C4-2B (cell line): ENCODE measurements at regions not wholly inside any gene's neighbourhood (a gene's known extent, or its start where the extent isn't known, plus 50 kb on each side); places are given as distances from the start of the nearest gene placed in this dataset.

ENCODE experiments used
- H3K27ac ChIP-seq: fragments of 450-650 bp; 2 replicates; pipeline ENCODE4 v1.5.1; 2017
- ZFX ChIP-seq: fragments of 450-650 bp; IDR thresholded peaks from 2 replicates; pipeline ENCODE4 v1.6.1; 2017
- TF ChIP-seq, protein P1 (sequence below): fragments of 450-650 bp; conservative IDR thresholded peaks from 2 replicates; pipeline ENCODE4 v1.5.1; 2017; ENCODE audit warnings: mild to moderate bottlenecking

- H3K27ac ChIP-seq = no peak overlapping the region
- TF ChIP-seq ZFX = no peak
- TF ChIP-seq, protein P1, sequence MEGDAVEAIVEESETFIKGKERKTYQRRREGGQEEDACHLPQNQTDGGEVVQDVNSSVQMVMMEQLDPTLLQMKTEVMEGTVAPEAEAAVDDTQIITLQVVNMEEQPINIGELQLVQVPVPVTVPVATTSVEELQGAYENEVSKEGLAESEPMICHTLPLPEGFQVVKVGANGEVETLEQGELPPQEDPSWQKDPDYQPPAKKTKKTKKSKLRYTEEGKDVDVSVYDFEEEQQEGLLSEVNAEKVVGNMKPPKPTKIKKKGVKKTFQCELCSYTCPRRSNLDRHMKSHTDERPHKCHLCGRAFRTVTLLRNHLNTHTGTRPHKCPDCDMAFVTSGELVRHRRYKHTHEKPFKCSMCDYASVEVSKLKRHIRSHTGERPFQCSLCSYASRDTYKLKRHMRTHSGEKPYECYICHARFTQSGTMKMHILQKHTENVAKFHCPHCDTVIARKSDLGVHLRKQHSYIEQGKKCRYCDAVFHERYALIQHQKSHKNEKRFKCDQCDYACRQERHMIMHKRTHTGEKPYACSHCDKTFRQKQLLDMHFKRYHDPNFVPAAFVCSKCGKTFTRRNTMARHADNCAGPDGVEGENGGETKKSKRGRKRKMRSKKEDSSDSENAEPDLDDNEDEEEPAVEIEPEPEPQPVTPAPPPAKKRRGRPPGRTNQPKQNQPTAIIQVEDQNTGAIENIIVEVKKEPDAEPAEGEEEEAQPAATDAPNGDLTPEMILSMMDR = no peak
Measured at GRCh38 chr5:3893527-3893926, 297.9 kb downstream of the IRX1 start.

DNA sequence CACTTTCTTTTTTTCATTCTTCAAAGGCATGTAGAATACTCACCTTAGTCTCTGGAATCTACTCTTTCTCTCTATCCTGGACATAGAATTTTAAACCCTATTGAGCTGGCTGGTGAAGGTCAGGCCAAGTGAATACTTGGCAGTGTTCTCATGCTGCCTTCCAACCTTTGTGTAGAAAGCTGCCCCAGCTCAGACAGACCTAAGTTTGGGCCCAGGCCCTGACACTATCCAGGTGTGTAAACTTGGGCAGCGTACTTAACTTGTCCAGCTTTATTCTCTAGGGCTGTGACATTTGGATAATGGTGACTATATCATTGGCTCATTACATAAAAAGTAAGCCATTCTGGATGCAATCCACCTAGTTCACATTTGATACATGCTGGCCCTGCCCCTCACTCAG is 298.3 kb downstream of the IRX1 start:
- no peak overlapping the region for H3K27ac ChIP-seq
- TF ChIP-seq ZFX = no peak
- TF ChIP-seq, protein P1 = no peak

DNA sequence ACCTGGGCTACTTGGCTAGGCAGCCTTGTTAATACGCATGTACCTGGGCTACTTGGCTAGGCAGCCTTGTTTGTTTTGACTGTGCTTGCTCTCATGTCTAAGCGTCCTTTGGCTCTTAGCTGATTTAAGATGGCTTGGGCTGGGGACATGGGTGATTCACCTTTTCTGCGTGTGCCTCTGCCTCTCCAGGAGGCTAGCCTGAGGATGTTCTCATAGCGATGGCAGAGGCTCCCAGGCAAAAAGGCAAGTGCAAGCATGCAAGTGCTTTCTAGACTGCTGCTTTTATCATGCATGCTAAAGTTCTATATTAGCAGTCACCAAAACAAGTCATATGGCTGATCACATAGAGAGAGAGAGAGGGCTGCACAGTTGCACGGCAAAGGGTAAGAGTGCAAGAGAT is 300.5 kb downstream of the IRX1 start:
- H3K27ac ChIP-seq = no peak overlapping the region
- TF ChIP-seq ZFX = no peak
- TF ChIP-seq, protein P1 = no peak

- TF ChIP-seq ZFX = no peak
- TF ChIP-seq, protein P1 = no peak
- no peak overlapping the region for H3K27ac ChIP-seq
Measured at GRCh38 chr5:3899093-3899492, 303.5 kb downstream of the IRX1 start.

DNA sequence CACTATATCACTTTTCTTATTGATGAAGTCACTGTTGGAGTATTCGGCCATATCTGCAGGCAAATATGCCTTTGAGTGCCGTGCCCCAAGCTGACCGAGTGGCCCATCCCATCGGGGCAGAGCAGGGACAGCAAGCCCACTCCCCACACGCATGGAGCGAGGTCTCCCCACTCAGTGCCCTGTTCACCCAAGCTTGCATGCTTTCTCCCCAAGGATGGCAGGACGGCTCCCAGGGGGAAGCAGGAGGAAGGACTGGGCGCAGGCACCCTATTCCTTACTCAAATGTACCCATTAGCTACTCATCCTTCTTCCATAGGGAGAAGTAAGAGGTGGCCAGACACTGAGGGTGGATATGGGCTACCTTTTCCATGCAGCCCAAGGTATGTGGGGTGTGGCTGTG is 309.0 kb downstream of the IRX1 start:
- no peak for TF ChIP-seq ZFX
- TF ChIP-seq, protein P1 = no peak
- H3K27ac ChIP-seq = no peak overlapping the region

GRCh38 chr5:3905031-3905430 is 309.4 kb downstream of the IRX1 start:
- TF ChIP-seq, protein P1 = no peak
- TF ChIP-seq ZFX = no peak
- no peak overlapping the region for H3K27ac ChIP-seq

DNA sequence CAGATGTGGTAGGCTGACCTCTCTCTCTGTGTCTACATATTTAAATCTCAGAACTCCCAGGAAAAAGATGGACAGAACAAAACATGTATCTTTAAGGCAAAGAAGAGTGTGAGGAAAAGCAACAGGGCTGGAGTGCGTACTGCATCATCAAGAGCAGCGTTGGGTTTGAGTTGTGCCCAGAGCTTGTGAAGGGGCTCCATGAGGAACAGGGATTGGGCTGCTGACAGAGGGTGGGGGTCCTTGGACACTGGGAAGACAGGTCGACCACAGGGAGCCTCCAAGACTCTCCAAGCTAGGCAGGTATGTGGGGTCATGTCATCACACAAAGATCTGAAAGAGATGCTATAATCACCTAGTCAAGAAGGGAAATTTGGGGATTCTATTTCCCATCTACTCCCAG is 309.9 kb downstream of the IRX1 start:
- H3K27ac ChIP-seq = no peak overlapping the region
- no peak for TF ChIP-seq ZFX
- TF ChIP-seq, protein P1 = no peak
